H9 (cell line): ENCODE measurements at regions not wholly inside any gene's neighbourhood (a gene's known extent, or its start where the extent isn't known, plus 50 kb on each side); places are given as distances from the start of the nearest gene placed in this dataset.

ENCODE experiments used
- DNase-seq: peaks from one replicate; pipeline ENCODE4 v3.0.0-alpha.2; 2017
- H2AFZ ChIP-seq: one replicate; pipeline ENCODE4 v1.6.1; 2013; ENCODE audit warnings: mild to moderate bottlenecking, low read length, control low read depth, moderate library complexity
- H2AK5ac ChIP-seq: 2 replicates; pipeline ENCODE4 v1.6.1; 2013; ENCODE audit warnings: low read length, control low read depth, mixed read lengths; ENCODE audit not compliant: insufficient read length
- H2BK120ac ChIP-seq: one replicate; pipeline ENCODE4 v1.6.1; 2013; ENCODE audit warnings: low read depth, mild to moderate bottlenecking, low read length, control low read depth, inconsistent platforms; ENCODE audit not compliant: poor library complexity, severe bottlenecking
- H2BK12ac ChIP-seq: 2 replicates; pipeline ENCODE4 v1.6.1; 2013; ENCODE audit warnings: low read length, control low read depth, mixed read lengths, low read depth; ENCODE audit not compliant: insufficient read length
- H2BK15ac ChIP-seq: 2 replicates; pipeline ENCODE4 v1.6.1; 2013; ENCODE audit warnings: low read depth, low read length, control low read depth
- H2BK20ac ChIP-seq: one replicate; pipeline ENCODE4 v1.6.1; 2013; ENCODE audit warnings: low read depth, mild to moderate bottlenecking, low read length, control low read depth, inconsistent platforms; ENCODE audit not compliant: poor library complexity, severe bottlenecking
- H2BK5ac ChIP-seq: 2 replicates; pipeline ENCODE4 v1.6.1; 2013; ENCODE audit warnings: low read length, control low read depth, mixed read lengths; ENCODE audit not compliant: insufficient read length
- H3K14ac ChIP-seq: 2 replicates; pipeline ENCODE4 v1.6.1; 2013; ENCODE audit warnings: low read length, control low read depth; ENCODE audit not compliant: insufficient read depth
- H3K18ac ChIP-seq: 2 replicates; pipeline ENCODE4 v1.6.1; 2013; ENCODE audit warnings: low read depth, mild to moderate bottlenecking, mixed read lengths, low read length, control low read depth; ENCODE audit not compliant: insufficient read length
- H3K23ac ChIP-seq: 2 replicates; pipeline ENCODE4 v1.6.1; 2013; ENCODE audit warnings: low read length, control low read depth, mixed read lengths, low read depth; ENCODE audit not compliant: insufficient read length
- H3K23me2 ChIP-seq: 2 replicates; pipeline ENCODE4 v1.6.1; 2013; ENCODE audit warnings: low read depth, mild to moderate bottlenecking, mixed read lengths, low read length, control low read depth; ENCODE audit not compliant: insufficient read length, poor library complexity, severe bottlenecking
- H3K27ac ChIP-seq: 2 replicates; pipeline ENCODE4 v1.5.1; 2013; ENCODE audit warnings: low read length, control low read depth, mixed read lengths, low read depth; ENCODE audit not compliant: insufficient read length
- H3K27me3 ChIP-seq: 2 replicates; pipeline ENCODE4 v1.6.1; 2013; ENCODE audit warnings: low read length, control low read depth, inconsistent platforms; ENCODE audit not compliant: insufficient read depth
- H3K4ac ChIP-seq: 2 replicates; pipeline ENCODE4 v1.6.1; 2013; ENCODE audit warnings: low read depth, mild to moderate bottlenecking, control low read depth, inconsistent platforms, low read length, moderate library complexity
- H3K4me1 ChIP-seq: 2 replicates; pipeline ENCODE4 v1.6.1; 2013; ENCODE audit warnings: low read length, control low read depth, inconsistent platforms; ENCODE audit not compliant: insufficient read depth
- H3K4me2 ChIP-seq: 2 replicates; pipeline ENCODE4 v1.6.1; 2013; ENCODE audit warnings: low read length, control low read depth, mixed read lengths; ENCODE audit not compliant: insufficient read length, insufficient read depth
- H3K56ac ChIP-seq: 2 replicates; pipeline ENCODE4 v1.6.1; 2013; ENCODE audit warnings: low read depth, mild to moderate bottlenecking, mixed read lengths, low read length, control low read depth; ENCODE audit not compliant: insufficient read length
- H3K79me1 ChIP-seq: 2 replicates; pipeline ENCODE4 v1.6.1; 2013; ENCODE audit warnings: low read depth, mild to moderate bottlenecking, moderate library complexity, low read length, control low read depth, inconsistent platforms; ENCODE audit not compliant: insufficient read depth, poor library complexity, severe bottlenecking
- H3K79me2 ChIP-seq: 2 replicates; pipeline ENCODE4 v1.6.1; 2013; ENCODE audit warnings: low read length, control low read depth, inconsistent platforms; ENCODE audit not compliant: insufficient read depth
- H3K9ac ChIP-seq: 2 replicates; pipeline ENCODE4 v1.6.1; 2013; ENCODE audit warnings: low read length, control low read depth, mixed read lengths; ENCODE audit not compliant: insufficient read length; ENCODE audit errors: extremely low read depth
- H3K9me3 ChIP-seq: one replicate; pipeline ENCODE4 v1.6.1; 2013; ENCODE audit warnings: low read depth, low read length, inconsistent platforms; ENCODE audit not compliant: control insufficient read depth
- H3T11ph ChIP-seq: one replicate; pipeline ENCODE4 v1.6.1; 2013; ENCODE audit warnings: mild to moderate bottlenecking, low read length, control low read depth, inconsistent platforms
- H4K20me1 ChIP-seq: one replicate; pipeline ENCODE4 v1.6.1; 2013; ENCODE audit not compliant: control insufficient read depth, insufficient read length, insufficient read depth
- H4K5ac ChIP-seq: 2 replicates; pipeline ENCODE4 v1.6.1; 2013; ENCODE audit warnings: low read depth, mild to moderate bottlenecking, mixed read lengths, low read length, control low read depth; ENCODE audit not compliant: insufficient read length
- H4K8ac ChIP-seq: replicated peaks from 2 replicates; pipeline ENCODE4 v1.6.1; 2013; ENCODE audit warnings: low read length, control low read depth, mixed read lengths, low read depth; ENCODE audit not compliant: insufficient read length
- H4K91ac ChIP-seq: 2 replicates; pipeline ENCODE4 v1.6.1; 2013; ENCODE audit warnings: low read depth, mild to moderate bottlenecking, moderate library complexity, mixed read lengths, low read length, control low read depth; ENCODE audit not compliant: insufficient read length
- H3K27ac Mint-ChIP-seq, 3 experiments: 2 replicates in 2 of 3; 3 replicates in 1 of 3; pipeline ENCODE4 v1.8.0; 2020 to 2021; ENCODE audit warnings: mixed read lengths in 3 of 3, mild to moderate bottlenecking in 1 of 3, moderate library complexity in 1 of 3
- H3K27me3 Mint-ChIP-seq: 2 replicates; pipeline ENCODE4 v1.8.0; 2021; ENCODE audit warnings: low read depth, mild to moderate bottlenecking, moderate library complexity, mixed read lengths
- H3K36me3 Mint-ChIP-seq, 3 experiments: 2 replicates in 2 of 3; 3 replicates in 1 of 3; pipeline ENCODE4 v1.8.0; 2020 to 2021; ENCODE audit warnings: low read depth in 3 of 3, mixed read lengths in 3 of 3; ENCODE audit not compliant: insufficient read depth in 1 of 3
- H3K4me1 Mint-ChIP-seq, 2 experiments: 2 replicates each; pipeline ENCODE4 v1.8.0; 2020; ENCODE audit warnings: mixed read lengths in 2 of 2
- H3K4me3 Mint-ChIP-seq, 2 experiments: 2 replicates in 1 of 2; 3 replicates in 1 of 2; pipeline ENCODE4 v1.8.0; 2020 to 2021; ENCODE audit warnings: mild to moderate bottlenecking in 2 of 2, mixed read lengths in 2 of 2, moderate library complexity in 1 of 2
- H3K9me3 Mint-ChIP-seq, 2 experiments: 2 replicates in 1 of 2; 3 replicates in 1 of 2; pipeline ENCODE4 v1.8.0; 2020; ENCODE audit warnings: mild to moderate bottlenecking in 2 of 2, mixed read lengths in 2 of 2, moderate library complexity in 1 of 2
- WGBS: extraction: QIAGEN DNeasy Blood & Tissue Kit; methylation state at CpG from one replicate; pipeline ENCODE4 v1.1.7; 2013; ENCODE audit warnings: missing lambda C conversion rate, low lambda C conversion rate, mixed read lengths; ENCODE audit not compliant: insufficient read length; ENCODE audit errors: extremely low coverage; 5-methylcytosine and 5-hydroxymethylcytosine counted together
- TF ChIP-seq, protein P1 (sequence below): fragments of 200-600 bp; sonication (generic); conservative IDR thresholded peaks from 3 replicates; pipeline ENCODE4 v1.8.0; 2021; ENCODE audit warnings: antibody characterized with exemption, mild to moderate bottlenecking

DNA sequence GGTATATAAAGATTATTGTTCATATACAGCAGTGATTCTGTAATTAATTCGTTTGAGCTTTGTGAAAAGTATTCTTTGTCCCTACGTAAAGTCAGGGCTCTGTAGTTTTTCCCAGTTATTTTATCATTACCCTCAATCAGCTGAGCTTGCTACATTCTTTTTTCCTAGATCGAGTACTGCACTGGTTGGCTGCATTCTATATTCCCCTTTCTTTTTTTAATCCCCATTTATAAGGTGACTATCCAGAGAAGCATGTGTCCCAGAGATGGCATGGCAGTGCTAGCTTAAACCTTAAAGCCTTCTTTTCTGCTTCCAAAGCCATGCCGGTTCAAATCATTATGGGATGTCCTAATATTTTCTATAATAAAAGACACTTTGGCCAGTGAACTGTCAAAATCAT, 230.1 kb upstream of the CELF2 start:
- peaks cover 12 to 19% of the 10 kb centered on the region in 2 experiments; a peak in 4 of 5 replicates for H3K9me3 Mint-ChIP-seq
- H4K20me1 ChIP-seq, result no peaks in the 10 kb centered on the region
- no peak overlapping the region for H2BK5ac ChIP-seq
- H3K27ac Mint-ChIP-seq, result no peak overlapping the region
- no peak overlapping the region for H2AFZ ChIP-seq
- H3K18ac ChIP-seq, result no peak overlapping the region
- H3K56ac ChIP-seq, result no peak overlapping the region
- no peaks in the 10 kb centered on the region for H3K27me3 ChIP-seq
- no peak overlapping the region for H3K4me3 Mint-ChIP-seq
- no CpG with 5 or more reads among the region's 4 CpGs for WGBS
- peaks cover 7 to 13% (median 12%) of the 10 kb centered on the region in 3 experiments; a peak in 6 of 7 replicates for H3K36me3 Mint-ChIP-seq
- TF ChIP-seq, protein P1, sequence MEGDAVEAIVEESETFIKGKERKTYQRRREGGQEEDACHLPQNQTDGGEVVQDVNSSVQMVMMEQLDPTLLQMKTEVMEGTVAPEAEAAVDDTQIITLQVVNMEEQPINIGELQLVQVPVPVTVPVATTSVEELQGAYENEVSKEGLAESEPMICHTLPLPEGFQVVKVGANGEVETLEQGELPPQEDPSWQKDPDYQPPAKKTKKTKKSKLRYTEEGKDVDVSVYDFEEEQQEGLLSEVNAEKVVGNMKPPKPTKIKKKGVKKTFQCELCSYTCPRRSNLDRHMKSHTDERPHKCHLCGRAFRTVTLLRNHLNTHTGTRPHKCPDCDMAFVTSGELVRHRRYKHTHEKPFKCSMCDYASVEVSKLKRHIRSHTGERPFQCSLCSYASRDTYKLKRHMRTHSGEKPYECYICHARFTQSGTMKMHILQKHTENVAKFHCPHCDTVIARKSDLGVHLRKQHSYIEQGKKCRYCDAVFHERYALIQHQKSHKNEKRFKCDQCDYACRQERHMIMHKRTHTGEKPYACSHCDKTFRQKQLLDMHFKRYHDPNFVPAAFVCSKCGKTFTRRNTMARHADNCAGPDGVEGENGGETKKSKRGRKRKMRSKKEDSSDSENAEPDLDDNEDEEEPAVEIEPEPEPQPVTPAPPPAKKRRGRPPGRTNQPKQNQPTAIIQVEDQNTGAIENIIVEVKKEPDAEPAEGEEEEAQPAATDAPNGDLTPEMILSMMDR, result no peak
- H4K91ac ChIP-seq, result no peak overlapping the region
- no peak overlapping the region for H4K5ac ChIP-seq
- H3K27me3 Mint-ChIP-seq, result no peaks in the 10 kb centered on the region
- no peak overlapping the region for H3K9ac ChIP-seq
- H3K23me2 ChIP-seq, result no peaks in the 10 kb centered on the region
- no peak overlapping the region for H3K4me2 ChIP-seq
- H2BK12ac ChIP-seq, result no peak overlapping the region
- H3T11ph ChIP-seq, result no peak overlapping the region
- peak overlapping the region; percentile 60 for H2BK20ac ChIP-seq
- no peak overlapping the region for H3K23ac ChIP-seq
- no peaks in the 10 kb centered on the region for H3K79me1 ChIP-seq
- H3K9me3 ChIP-seq, result peaks cover 8% of the 10 kb centered on the region
- H4K8ac ChIP-seq, result no peak overlapping the region
- no peak overlapping the region for H3K27ac ChIP-seq
- no peak overlapping the region for H2AK5ac ChIP-seq
- H3K14ac ChIP-seq, result no peak overlapping the region
- peaks cover 13 to 25% of the 10 kb centered on the region in 2 experiments for H3K4me1 Mint-ChIP-seq
- no peak overlapping the region for H2BK120ac ChIP-seq
- H3K4me1 ChIP-seq, result peaks cover 3% of the 10 kb centered on the region; the same call in 1 of the 2 replicates
- no peaks in the 10 kb centered on the region for H3K79me2 ChIP-seq
- no peak overlapping the region for H3K4ac ChIP-seq
- DNase-seq, result no peak
- H2BK15ac ChIP-seq, result no peak overlapping the region
